Sciatic nerve (tissue), 2 donors: ENCODE measurements at regions not wholly inside any gene's neighbourhood (a gene's known extent, or its start where the extent isn't known, plus 50 kb on each side); places are given as distances from the start of the nearest gene placed in this dataset.
"Not testable (repeated sequence)": the region's sequence is repeated elsewhere in the genome, so short reads cannot be mapped to it uniquely, and the experiment has no call there.

Experiments
- ATAC-seq: fragments of 200-7000 bp; cut with Tn5 transposase; one replicate; pipeline ENCODE4 v1.9.1; 2020; ENCODE audit warnings: mild to moderate bottlenecking, moderate library complexity
- DNase-seq: peaks from one replicate; pipeline ENCODE4 v3.0.0-alpha.2; 2020; ENCODE audit warnings: low spot score
- intact Hi-C: fragments of 100-400 bp; cut with DNase I; formaldehyde crosslinking; loops from one replicate; pipeline ENCODE4 v1.14.2; 2022
- donor health status: DM: no; HTN: no; CAD: no.
- donor health status: DM: no; HTN: no; CAD: no.

- intact Hi-C loops: no loop called here
- ATAC-seq (no peak), DNase-seq (no peak)
Observed at GRCh38 chr10:129042776-129043595, 424.1 kb upstream of the MGMT start.

- ATAC-seq: no peak
- no peak for DNase-seq
- intact Hi-C loops: no loop called here
Observed at GRCh38 chr10:129043691-129044090, 423.4 kb upstream of the MGMT start.

- intact Hi-C loops: no loop called here
- DNase-seq: no peak
- ATAC-seq: peak; percentile 45
Observed at GRCh38 chr10:129045599-129045998, 421.4 kb upstream of the MGMT start.

GRCh38 chr10:129046065-129046681 lies 420.9 kb upstream of the MGMT start:
- no peak for DNase-seq
- peak; percentile 88 for ATAC-seq

GRCh38 chr10:129046962-129047361 lies 420.1 kb upstream of the MGMT start:
- ATAC-seq: no peak
- intact Hi-C loops: no loop called here
- no peak for DNase-seq

More at GRCh38 chr10:129046065-129046681, 420.9 kb upstream of the MGMT start:
- intact Hi-C loops: no loop called here

GRCh38 chr10:129047600-129047999 lies 419.4 kb upstream of the MGMT start:
- intact Hi-C loops: no loop called here
- DNase-seq (no peak), ATAC-seq (no peak)

- ATAC-seq (no peak), DNase-seq (no peak)
- intact Hi-C loops: no loop called here
Observed at GRCh38 chr10:129048513-129048912, 418.5 kb upstream of the MGMT start.

GRCh38 chr10:129049501-129049900 lies 417.5 kb upstream of the MGMT start:
- intact Hi-C loops: no loop called here
- DNase-seq (no peak), ATAC-seq (no peak)

GRCh38 chr10:129055225-129055624 lies 411.8 kb upstream of the MGMT start:
- no peak for ATAC-seq
- DNase-seq: no peak
- intact Hi-C loops: no loop called here

GRCh38 chr10:129055986-129056385 lies 411.1 kb upstream of the MGMT start:
- DNase-seq: no peak
- no peak for ATAC-seq
- intact Hi-C loops: no loop called here

GRCh38 chr10:129056734-129057689 lies 410.0 kb upstream of the MGMT start:
- ATAC-seq: no peak
- DNase-seq: no peak
- intact Hi-C loops: no loop called here

GRCh38 chr10:129057856-129058663 lies 409.0 kb upstream of the MGMT start:
- intact Hi-C loops: no loop called here
- DNase-seq (no peak), ATAC-seq (no peak)

GRCh38 chr10:129058664-129059155 lies 408.3 kb upstream of the MGMT start:
- ATAC-seq (no peak), DNase-seq (no peak)
- intact Hi-C loops: no loop called here

- intact Hi-C loops: no loop called here
- ATAC-seq: no peak
- no peak for DNase-seq
Observed at GRCh38 chr10:129059977-129060376, 407.1 kb upstream of the MGMT start.

- intact Hi-C loops: no loop called here
- ATAC-seq: no peak
- no peak for DNase-seq
Observed at GRCh38 chr10:129063212-129063611, 403.8 kb upstream of the MGMT start.

GRCh38 chr10:129063877-129064276 lies 403.2 kb upstream of the MGMT start:
- ATAC-seq: no peak
- intact Hi-C loops: no loop called here
- DNase-seq: no peak

GRCh38 chr10:129066529-129066928 lies 400.5 kb upstream of the MGMT start:
- DNase-seq, ATAC-seq, intact Hi-C loops: not testable (repeated sequence)

- intact Hi-C loops, DNase-seq, ATAC-seq: not testable (repeated sequence)
Observed at GRCh38 chr10:129071411-129071810, 395.6 kb upstream of the MGMT start.

- intact Hi-C loops: no loop called here
- no peak for ATAC-seq
- no peak for DNase-seq
Observed at GRCh38 chr10:129074939-129075338, 392.1 kb upstream of the MGMT start.
